ENCODE measurements at regions not wholly inside any gene's neighbourhood (a gene's known extent, or its start where the extent isn't known, plus 50 kb on each side); places are given as distances from the start of the nearest gene placed in this dataset.

DNA sequence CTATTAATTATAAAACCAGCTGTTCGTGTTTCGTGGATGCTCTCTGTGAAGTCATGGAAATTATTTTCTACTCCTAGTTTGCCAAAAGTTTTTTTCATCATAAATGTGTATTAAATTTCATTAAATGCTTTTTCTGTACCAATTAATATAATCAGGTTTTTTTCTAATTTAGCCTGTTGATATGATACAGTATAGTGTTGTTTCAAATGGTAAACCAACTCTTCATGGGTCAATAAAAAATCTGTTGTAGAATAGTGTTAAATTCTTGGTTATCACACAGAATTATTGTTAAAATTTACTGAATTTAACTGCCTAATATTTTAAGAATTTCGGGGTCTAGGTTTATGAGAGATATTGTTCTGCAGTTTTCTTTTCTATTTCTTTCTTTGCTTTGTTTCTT lies 505.9 kb upstream of the MANEA start:
- no peak for DNase-seq (ENCODE audit: low read depth in 2 of 2)

DNA sequence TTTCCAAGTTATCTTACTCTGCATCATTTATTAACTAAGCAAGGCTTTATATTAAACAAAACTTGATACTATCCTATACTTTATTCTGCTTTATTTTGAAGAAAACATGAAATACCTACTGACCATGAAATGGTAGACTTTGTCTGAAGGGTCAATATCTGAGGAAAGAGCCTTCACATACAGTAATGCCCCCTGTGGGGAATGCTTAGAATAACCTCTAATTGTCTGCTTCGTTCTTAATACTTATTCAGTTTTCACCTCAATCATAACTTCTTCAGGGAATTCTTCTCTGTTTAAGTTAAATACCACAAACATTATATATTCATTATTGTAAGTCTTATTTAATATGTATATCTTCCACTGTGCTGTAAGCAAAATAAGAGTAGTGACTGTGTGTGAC lies 498.9 kb upstream of the MANEA start:
- DNase-seq (ENCODE audit: low read depth in 2 of 2): no peak

DNA sequence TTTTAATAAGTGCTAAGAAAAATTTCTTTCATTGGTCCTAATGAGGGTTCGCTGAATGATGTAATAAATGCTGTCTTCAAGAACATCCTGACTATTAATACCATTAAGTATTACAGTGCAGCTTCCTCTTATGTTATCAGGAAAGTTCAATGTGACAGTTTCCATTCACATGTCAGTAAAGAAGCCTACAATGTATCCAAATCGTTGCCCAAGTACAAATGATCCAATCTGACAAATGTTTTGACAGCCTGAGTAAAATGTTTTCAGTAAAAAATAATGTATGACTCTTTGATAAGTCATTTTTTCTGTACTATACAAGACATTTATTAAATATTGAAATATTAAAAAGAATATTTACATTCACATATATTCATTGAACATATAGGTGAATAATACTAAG lies 496.1 kb upstream of the MANEA start:
- DNase-seq (ENCODE audit: low read depth in 2 of 2): no peak

DNA sequence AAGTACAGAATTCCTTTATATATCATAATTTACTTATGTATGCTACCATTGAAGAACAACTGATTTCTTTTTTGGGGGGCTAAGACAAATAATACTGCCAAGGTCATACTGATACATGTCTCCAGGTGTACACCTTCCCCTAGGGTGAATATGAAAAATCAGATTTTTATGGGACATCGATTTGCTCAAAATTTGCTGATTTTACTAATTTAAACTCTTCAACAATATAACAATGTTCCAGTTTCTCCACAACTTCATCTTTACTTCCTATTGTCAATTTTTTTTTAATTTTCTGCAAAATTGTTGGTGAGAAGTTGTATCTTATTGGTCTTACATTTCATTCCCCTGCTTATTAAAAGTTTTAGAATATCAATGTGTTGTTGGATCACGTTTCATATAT lies 495.4 kb upstream of the MANEA start:
- DNase-seq (ENCODE audit: low read depth in 2 of 2): no peak

DNA sequence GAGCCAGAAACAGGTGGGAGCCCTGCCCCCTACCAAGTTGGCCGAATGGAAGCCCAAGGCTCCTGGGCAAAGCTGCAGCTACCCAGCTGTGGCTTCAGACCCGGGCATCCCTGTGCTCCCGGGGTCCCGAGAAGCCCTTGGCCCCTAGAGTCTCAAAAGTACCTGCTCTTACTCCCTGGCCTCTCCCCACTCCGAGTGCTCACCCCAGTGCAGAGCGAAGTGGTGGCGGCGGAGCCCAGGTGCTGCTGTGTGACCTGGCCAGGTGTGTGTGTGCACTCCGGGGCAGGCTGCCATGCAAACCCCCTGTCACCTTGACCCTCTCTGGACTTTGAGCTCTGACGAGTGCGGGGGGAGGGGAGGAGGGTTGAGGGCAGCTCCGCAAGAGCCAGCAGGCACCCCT lies 493.8 kb upstream of the MANEA start:
- no peak for DNase-seq (ENCODE audit: low read depth in 2 of 2)

DNA sequence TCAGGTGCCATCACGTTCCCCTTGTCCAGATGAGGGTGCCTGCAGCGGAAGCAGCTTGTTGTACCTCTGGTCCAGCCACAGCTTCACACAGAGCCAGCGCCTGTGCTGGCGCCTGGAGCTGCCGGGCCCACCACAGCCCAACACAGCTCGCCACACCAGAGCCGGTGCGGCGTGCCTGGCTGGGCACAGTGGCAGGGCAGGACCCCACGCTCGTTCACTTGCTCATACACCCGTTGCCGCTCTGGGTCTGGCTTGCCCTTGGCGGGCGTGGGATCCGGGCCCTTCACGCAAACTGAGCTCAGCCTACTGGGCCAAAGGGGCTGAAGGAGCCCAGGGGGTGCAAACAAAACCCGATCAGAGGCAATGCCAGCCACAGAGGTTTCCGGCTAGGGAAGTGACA lies 492.5 kb upstream of the MANEA start:
- DNase-seq (ENCODE audit: low read depth in 2 of 2): no peak

DNA sequence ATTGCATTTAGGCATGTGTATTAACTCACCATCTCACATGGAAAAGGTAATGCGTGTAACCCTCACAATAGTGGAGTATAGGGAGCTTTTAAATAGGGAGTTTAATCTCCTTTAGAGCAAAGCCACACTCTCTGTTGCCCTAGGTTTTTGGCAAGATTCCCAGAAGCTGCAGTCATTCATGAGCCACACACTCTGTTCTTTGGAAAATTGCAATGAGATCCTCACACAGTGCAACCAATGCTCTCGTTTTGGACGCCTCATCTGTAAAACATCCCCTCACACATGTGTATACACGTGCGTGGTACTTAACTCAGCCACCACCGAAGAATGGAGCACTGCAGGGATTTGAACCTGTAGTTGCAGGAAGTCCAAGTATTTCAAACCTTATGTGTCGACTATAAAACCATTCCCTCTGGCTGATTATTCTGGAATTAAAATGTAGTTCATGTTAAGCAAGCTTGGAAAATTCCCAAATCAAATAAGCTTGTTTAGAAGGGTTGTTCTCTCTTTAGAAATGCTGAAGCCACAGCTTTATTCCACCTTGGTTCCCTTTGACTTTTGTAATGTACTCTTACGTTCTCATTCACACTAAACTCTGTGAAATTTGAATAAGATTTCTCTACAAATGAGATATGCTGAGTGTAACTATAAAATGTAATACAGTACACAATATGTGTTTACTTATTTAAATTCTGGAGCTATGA lies 489.8 kb upstream of the MANEA start:
- DNase-seq (ENCODE audit: low read depth in 2 of 2): no peak

DNA sequence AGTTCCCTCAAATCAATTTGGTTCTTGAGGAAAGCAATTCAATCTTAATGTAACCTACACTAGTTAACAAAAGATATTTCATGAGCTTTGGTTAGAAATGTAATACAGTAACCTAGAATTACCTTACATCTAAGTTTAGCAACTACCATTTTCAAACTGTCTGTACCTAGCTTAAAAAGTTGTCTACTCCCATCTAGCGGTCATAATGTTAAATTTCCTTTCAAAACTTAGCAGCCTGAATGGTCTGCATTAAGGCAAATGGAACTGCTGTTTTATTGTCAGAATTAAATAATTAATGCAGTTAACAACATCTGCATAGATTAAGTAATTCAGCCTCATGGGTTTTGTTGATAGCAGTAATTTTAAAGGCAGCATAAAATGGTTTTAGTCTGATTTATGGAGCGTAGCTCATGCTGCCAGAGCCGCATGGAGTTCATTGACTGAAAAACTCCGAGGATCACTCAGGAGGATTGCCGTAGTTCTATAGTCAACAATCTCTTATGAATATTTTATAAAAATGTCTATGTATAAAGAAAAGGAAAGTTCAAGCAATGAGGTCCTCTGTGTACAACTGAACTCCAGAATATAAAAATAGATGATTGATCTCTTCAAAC lies 485.4 kb upstream of the MANEA start:
- no peak for DNase-seq (ENCODE audit: low read depth in 2 of 2)

DNA sequence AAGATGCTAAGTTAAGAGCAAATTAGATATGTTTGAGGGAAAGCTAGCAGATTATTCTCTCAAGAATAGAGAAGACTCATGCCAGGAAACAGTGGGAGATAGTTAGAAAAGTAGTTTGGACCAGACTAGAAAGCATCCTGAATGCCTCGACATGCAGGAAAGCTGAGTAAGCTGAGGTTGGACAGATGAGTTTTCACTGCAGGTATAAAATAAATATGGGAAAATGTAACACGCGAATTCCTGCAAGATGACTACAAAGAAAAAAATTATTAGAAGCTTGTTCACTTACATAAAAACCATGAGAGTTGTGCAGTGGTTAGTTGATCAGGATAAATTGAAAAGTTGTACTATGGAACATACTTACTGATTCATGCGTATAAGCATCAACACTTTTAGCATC lies 484.2 kb upstream of the MANEA start:
- DNase-seq (ENCODE audit: low read depth in 2 of 2): no peak

DNA sequence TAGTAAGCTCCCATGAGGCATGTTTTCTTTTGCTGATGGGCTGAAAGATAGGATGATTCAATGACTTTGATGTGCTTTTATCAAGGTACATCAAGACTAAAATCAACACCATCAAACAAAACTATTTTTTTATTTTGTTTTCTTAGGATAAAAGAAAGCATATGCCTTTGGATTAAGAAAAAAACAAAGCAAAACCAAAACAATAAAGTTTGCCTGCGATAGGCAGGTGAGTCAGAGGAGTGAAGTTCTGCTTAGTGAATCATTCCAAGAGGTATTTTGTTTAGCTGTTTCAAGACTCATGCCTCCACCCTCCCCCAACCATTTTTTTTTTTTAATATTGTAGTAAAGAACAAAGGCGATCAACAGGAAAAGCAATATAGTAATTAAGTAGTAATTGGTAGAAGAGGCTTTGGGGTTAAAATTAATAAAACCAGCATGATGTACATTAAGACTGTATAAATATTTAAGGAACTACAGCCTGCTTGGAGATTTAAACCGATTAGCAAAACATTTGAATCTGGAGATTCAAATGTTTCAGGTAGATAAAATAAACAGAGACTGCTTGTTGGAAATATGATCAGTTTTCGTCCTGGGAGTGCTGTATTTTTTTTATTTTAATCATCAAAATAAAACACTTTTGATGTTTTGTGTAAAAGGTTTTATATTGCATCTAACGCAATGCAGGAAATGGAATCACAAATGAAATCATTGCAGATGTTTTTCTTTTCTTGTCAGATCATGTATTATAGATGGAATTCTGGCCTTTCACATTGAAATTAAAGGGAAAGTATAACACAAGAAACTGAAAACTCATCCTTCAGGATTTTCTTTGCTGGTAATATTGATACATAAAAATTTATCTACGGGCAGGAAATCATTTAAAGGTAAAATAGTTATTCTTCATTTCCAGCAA lies 482.3 kb upstream of the MANEA start:
- DNase-seq (ENCODE audit: low read depth in 2 of 2): no peak

DNA sequence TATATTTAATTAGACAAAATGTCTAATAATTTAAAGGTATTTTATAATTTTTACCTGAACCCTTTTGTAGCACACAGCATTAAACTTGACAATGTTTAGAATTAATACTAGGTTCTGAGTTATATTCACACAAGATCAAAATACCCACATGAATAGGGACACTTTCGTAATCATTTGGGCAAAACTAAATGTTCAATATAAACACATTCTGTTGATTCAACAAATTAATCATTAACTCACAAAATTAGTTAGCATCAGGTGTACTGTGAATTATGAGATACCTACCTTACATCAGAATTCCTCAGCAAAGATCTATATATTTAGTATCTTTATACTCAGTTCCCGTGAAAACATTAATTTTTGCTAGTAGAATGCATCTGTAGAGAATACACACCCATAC lies 481.5 kb upstream of the MANEA start:
- DNase-seq (ENCODE audit: low read depth in 2 of 2): no peak

DNA sequence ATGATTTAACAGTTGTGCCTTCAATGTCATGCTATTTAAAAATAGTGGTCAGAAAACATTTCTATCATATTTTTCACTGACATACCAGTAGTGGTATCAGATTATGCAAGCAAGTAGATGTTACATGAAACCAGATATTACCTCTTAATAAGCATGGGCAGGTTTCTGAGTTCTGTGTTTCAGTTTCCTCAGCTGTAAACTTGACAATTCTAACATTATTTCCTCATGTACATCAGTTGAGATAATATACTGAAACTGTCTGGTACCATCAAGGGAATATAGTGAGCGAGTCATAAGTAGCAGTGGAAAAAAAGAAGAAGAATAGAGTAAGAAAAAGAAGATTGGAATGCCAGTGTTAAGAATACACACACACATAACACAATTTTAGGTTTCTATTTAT lies 477.9 kb upstream of the MANEA start:
- DNase-seq (ENCODE audit: low read depth in 2 of 2): no peak

DNA sequence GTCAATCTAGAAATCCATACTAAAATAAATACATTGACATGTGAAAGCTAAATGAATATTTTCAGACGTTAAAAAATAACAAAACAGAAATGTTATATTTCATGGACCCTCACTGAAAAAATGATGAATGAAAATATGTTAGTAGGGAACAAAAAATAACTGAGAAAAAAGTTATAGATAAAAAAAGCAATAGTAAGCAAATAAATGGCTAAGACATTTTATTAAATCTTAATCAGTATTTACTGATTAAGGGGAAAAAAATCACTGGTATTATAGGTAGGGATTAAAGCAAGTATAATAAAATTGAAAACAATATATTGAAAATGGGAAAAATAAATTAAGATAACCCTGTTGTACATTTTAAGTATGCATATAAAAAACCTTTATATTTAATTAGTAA lies 468.1 kb upstream of the MANEA start:
- DNase-seq (ENCODE audit: low read depth in 2 of 2): no peak

DNA sequence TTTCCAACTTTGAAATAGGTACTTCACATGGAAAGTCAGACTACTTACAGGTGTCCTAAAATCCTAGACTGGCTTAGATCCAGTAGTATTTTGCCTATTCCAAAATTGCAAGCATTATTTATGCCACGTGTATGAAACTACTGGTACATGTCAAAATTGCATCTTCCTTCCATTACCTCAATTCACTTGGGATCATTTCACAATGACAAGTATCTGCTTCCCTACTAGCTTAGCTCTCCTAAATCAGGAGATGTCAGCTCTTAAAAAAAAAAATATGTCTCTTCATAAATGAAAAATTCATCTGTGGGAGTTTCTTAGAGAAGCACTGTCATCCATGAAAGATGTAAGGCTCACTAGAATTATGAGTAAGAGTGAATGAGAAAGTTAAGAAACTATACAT lies 466.6 kb upstream of the MANEA start:
- no peak for DNase-seq (ENCODE audit: low read depth in 2 of 2)

DNA sequence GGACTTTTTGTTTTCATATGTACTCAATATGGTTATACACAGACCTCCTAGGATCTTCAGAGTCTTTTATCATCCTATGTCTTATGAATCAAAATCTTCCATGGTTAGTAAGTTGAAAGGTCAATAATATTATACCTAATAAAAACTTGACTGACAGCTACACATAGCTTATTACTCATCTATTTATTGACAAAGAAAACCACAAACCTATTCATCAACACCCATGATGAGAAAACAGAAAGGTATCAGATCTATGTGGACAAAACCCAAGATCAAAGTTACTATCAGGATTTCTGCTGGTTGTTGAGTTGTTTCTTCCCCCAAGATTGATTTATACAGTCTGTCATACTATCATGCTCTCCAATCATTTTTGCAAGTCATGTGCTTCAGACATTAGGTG lies 460.1 kb upstream of the MANEA start:
- DNase-seq (ENCODE audit: low read depth in 2 of 2): no peak

DNA sequence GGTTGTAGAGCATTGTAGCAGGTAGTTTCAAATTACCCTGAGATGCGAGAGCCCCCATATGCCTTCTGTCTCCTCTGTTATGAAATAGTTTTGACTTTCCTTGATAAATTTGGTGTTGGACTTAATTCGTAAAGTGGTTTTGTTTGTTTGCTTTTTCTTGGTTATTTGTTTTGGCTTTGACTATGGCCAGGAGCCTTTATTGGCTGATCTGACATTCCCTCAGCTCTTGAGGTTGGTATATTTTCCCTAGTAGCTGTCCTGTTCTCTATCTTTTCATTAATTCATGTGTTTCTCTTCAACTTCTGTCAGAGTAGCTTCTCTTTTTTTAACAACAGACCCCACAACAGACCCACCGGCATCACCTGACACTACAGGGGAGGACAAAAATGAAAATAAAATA lies 457.4 kb upstream of the MANEA start:
- DNase-seq (ENCODE audit: low read depth in 2 of 2): no peak

DNA sequence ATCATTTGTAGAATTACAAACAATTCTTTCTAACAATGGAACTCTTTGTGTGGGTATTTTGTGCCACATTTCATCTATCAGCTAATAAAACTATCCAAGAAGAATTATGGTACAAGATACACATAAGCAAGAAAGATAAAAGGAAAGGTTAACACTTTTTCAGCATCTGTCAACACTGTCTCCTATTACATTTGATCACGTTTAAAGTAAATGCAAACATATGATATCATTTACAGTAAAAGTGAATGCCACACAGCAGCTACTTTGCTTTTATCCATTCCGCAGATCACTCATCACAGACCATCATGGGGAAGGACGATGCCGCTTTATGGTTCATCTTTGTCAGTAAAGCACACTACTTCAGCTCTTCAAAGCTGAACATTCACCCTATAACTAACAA lies 456.4 kb upstream of the MANEA start:
- DNase-seq (ENCODE audit: low read depth in 2 of 2): no peak

DNA sequence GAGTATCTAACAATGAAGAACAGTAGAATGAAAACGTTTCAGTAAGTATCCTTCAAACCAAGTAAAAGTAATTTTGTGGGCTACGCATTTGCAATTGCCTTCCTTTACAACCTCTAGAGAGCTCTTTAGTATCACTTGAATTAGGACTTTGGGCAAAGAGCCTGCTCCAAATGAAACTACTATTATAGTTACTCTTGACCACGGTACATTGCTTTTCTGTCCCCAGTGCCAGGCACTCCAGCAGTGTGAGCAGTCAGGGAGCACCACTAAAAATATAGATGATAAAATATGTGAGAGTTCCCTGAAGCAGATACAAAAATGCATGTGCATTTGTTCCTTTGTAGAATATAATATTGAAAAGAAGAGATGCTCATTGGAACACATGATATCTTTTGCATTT lies 450.1 kb upstream of the MANEA start:
- DNase-seq (ENCODE audit: low read depth in 2 of 2): no peak

DNA sequence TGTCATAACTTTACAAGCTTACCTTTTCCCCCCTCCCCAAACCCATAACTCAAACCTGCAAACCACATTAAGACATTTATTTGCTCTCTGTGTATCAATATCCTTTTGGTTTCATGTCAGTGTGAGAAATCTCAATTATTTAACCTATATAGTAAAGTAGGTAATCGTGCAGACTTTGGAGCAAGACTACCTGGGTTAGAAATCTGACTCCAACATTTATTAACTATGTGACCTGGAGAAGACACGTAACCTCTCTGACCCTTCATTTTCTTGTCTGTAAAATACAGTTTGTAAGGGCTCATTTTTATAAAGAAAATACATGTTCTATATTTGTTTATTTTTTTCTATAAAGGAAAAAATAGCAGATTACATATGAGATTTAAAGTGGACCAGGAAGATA lies 448.9 kb upstream of the MANEA start:
- no peak for DNase-seq (ENCODE audit: low read depth in 2 of 2)

DNA sequence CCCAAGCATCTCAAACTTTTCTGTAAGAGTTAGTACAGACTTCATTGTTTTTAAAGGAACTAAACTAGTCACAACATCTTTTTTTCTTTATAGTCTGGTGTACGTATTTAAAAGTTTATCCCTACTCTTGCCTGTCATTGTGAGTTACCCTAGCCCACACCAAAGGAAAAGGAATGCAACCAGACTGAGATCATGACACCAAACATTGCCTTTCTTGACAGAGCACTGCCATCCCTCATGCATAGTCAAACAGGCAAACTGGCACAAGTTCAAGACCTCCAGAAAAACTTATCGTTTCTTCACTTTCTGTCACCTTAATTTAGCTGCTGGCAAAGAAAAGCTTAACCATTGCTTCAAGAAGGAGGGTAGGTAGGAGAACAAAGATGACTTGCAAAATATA lies 448.4 kb upstream of the MANEA start:
- DNase-seq (ENCODE audit: low read depth in 2 of 2): no peak

DNA sequence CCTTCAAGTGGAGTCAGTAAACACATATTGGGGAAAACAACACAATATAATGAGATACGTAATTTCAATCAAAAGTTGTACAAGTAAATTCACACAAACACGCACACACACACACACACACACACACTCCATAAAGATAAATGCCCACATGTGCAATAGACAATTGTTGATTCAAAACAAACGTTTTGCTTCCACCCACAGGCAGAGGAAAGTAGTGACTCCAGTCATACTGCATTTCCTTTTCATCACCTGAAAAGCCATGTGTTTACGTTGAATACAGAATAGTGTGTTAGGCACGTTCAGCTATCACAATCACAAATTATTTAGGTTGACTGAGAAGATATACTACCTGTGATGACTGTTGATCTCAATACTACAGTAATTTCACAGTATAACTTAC lies 443.8 kb upstream of the MANEA start:
- DNase-seq (ENCODE audit: low read depth in 2 of 2): no peak

DNA sequence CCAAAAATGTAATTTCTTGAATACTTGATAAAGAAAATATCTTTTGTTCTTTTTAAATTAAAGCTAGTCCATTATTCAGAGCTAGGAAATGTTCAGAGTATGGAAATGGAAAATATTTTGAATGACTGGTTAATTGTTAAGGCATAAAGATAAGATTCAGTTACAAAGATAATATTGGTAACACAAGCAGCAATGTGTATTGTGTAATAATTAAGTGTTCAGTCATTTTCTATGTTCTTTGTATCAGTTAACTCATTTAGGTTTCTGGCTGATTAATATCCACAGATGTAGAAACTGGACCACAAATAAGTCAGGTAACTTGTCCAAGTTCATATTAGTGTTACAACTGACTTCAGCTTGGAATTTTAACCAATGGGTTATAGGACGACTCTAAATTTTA lies 442.2 kb upstream of the MANEA start:
- DNase-seq (ENCODE audit: low read depth in 2 of 2): no peak

DNA sequence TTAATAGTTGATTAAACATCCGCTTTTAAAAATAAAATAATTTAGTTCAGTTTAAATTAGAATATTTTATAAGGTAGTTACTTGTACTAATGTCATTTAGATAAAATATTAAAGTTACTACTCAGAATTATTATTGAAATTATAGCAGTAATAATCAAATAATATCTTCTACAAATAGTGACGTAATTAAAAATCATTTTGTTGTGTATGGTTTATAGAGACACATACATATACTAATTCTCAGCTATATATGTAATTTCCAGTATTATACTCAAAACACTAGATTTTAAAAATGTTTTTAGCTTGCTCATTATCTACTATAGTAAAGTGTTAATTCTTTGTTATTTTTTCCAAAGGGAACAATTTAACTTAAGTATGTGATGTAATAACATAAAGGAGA lies 435.2 kb upstream of the MANEA start:
- no peak for DNase-seq (ENCODE audit: low read depth in 2 of 2)

All from activated CD4-positive, alpha-beta T cell treated with anti-CD3 and anti-CD28 coated beads for 24 hours (primary cell).